ENCODE measurements at regions not wholly inside any gene's neighbourhood (a gene's known extent, or its start where the extent isn't known, plus 50 kb on each side); places are given as distances from the start of the nearest gene placed in this dataset.

DNA sequence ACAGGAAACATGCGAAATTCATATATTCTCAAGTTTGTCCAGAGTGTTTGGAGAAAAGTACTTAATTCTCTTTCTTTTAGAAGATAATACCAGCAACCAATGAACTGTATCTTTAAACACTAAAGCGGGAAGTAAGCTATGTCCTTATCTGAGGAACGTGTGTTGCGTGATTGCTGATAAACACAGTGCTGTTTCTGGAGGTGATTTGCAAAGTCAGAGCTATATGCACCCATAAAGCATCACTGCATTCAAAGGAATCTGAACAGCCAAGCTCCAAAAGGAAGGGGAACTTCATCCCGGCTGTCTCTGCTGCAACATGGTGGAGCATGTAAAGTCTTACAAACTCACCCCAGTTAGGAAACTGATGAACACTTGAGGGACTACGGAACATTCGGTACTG is 271.7 kb upstream of the FN1 start:
- TF ChIP-seq, protein P1, sequence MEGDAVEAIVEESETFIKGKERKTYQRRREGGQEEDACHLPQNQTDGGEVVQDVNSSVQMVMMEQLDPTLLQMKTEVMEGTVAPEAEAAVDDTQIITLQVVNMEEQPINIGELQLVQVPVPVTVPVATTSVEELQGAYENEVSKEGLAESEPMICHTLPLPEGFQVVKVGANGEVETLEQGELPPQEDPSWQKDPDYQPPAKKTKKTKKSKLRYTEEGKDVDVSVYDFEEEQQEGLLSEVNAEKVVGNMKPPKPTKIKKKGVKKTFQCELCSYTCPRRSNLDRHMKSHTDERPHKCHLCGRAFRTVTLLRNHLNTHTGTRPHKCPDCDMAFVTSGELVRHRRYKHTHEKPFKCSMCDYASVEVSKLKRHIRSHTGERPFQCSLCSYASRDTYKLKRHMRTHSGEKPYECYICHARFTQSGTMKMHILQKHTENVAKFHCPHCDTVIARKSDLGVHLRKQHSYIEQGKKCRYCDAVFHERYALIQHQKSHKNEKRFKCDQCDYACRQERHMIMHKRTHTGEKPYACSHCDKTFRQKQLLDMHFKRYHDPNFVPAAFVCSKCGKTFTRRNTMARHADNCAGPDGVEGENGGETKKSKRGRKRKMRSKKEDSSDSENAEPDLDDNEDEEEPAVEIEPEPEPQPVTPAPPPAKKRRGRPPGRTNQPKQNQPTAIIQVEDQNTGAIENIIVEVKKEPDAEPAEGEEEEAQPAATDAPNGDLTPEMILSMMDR (IDR thresholded peaks at IDR 0.05 in 2 of 3, conservative IDR thresholded peaks at IDR 0.05 in 1 of 3; ENCODE audit: control insufficient read depth in 2 of 3, extremely low read depth in 1 of 3, insufficient read depth in 1 of 3, low read depth in 3 of 3, low read length in 3 of 3) = no peak
- TF ChIP-seq, protein P2, sequence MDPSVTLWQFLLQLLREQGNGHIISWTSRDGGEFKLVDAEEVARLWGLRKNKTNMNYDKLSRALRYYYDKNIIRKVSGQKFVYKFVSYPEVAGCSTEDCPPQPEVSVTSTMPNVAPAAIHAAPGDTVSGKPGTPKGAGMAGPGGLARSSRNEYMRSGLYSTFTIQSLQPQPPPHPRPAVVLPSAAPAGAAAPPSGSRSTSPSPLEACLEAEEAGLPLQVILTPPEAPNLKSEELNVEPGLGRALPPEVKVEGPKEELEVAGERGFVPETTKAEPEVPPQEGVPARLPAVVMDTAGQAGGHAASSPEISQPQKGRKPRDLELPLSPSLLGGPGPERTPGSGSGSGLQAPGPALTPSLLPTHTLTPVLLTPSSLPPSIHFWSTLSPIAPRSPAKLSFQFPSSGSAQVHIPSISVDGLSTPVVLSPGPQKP (IDR thresholded peaks at IDR 0.05; ENCODE audit: low read depth, low read length) = no peak
- TF ChIP-seq, protein P3, sequence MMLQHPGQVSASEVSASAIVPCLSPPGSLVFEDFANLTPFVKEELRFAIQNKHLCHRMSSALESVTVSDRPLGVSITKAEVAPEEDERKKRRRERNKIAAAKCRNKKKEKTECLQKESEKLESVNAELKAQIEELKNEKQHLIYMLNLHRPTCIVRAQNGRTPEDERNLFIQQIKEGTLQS (IDR thresholded peaks at IDR 0.05; ENCODE audit: borderline replicate concordance, extremely low read depth, low read depth, low read length) = no peak
- no peak for TF ChIP-seq KDM1A (IDR thresholded peaks at IDR 0.05; ENCODE audit: borderline replicate concordance)
- TF ChIP-seq, protein P4, sequence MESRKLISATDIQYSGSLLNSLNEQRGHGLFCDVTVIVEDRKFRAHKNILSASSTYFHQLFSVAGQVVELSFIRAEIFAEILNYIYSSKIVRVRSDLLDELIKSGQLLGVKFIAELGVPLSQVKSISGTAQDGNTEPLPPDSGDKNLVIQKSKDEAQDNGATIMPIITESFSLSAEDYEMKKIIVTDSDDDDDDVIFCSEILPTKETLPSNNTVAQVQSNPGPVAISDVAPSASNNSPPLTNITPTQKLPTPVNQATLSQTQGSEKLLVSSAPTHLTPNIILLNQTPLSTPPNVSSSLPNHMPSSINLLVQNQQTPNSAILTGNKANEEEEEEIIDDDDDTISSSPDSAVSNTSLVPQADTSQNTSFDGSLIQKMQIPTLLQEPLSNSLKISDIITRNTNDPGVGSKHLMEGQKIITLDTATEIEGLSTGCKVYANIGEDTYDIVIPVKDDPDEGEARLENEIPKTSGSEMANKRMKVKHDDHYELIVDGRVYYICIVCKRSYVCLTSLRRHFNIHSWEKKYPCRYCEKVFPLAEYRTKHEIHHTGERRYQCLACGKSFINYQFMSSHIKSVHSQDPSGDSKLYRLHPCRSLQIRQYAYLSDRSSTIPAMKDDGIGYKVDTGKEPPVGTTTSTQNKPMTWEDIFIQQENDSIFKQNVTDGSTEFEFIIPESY (IDR thresholded peaks at IDR 0.05) = no peak
- TF ChIP-seq CEBPB (IDR thresholded peaks at IDR 0.05; ENCODE audit: borderline replicate concordance in 1 of 2, low read depth in 2 of 2, low read length in 2 of 2) = no peak
- TF ChIP-seq, protein P5, sequence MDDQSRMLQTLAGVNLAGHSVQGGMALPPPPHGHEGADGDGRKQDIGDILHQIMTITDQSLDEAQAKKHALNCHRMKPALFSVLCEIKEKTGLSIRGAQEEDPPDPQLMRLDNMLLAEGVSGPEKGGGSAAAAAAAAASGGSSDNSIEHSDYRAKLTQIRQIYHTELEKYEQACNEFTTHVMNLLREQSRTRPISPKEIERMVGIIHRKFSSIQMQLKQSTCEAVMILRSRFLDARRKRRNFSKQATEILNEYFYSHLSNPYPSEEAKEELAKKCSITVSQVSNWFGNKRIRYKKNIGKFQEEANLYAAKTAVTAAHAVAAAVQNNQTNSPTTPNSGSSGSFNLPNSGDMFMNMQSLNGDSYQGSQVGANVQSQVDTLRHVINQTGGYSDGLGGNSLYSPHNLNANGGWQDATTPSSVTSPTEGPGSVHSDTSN (IDR thresholded peaks at IDR 0.05; ENCODE audit: insufficient replicate concordance, low read depth, low read length) = no peak
- TF ChIP-seq CHD2 (IDR thresholded peaks at IDR 0.05; ENCODE audit: borderline replicate concordance, low read depth, low read length) = no peak
- TF ChIP-seq YY1 (IDR thresholded peaks at IDR 0.05; ENCODE audit: low read depth, low read length) = no peak
